ENCODE measurements at regions not wholly inside any gene's neighbourhood (a gene's known extent, or its start where the extent isn't known, plus 50 kb on each side); places are given as distances from the start of the nearest gene placed in this dataset.

- TF ChIP-seq SMC3 (conservative IDR thresholded peaks at IDR 0.05; ENCODE audit: poor library complexity) (no peak), CTCF (IDR thresholded peaks at IDR 0.05; ENCODE audit: poor library complexity, severe bottlenecking) (no peak), TAF1 (IDR thresholded peaks at IDR 0.05; ENCODE audit: low read depth) (no peak), MXI1 (conservative IDR thresholded peaks at IDR 0.05; ENCODE audit: poor library complexity, severe bottlenecking) (no peak), POLR2AphosphoS5 (IDR thresholded peaks at IDR 0.05) (no peak), REST (IDR thresholded peaks at IDR 0.05; ENCODE audit: borderline replicate concordance) (no peak), EP300 (conservative IDR thresholded peaks at IDR 0.05; ENCODE audit: poor library complexity, severe bottlenecking) (no peak), RAD21 (conservative IDR thresholded peaks at IDR 0.05) (no peak), EZH2 (IDR thresholded peaks at IDR 0.05; ENCODE audit: borderline replicate concordance, insufficient read depth, low read length, poor library complexity, severe bottlenecking) (no peak)
- no peaks in the 10 kb centered on the region for H3K27me3 ChIP-seq (ENCODE audit: insufficient read depth, low read depth, low read length)
These were observed 726.8 kb downstream of the VRK1 start for GRCh38 chr14:97523936-97524335.

GRCh38 chr14:97524589-97525319 is 727.6 kb downstream of the VRK1 start:
- TF ChIP-seq EP300 (conservative IDR thresholded peaks at IDR 0.05; ENCODE audit: poor library complexity, severe bottlenecking) (no peak), EZH2 (IDR thresholded peaks at IDR 0.05; ENCODE audit: borderline replicate concordance, insufficient read depth, low read length, poor library complexity, severe bottlenecking) (no peak), TAF1 (IDR thresholded peaks at IDR 0.05; ENCODE audit: low read depth) (no peak), RAD21 (conservative IDR thresholded peaks at IDR 0.05) (no peak), CTCF (IDR thresholded peaks at IDR 0.05; ENCODE audit: poor library complexity, severe bottlenecking) (no peak), POLR2AphosphoS5 (IDR thresholded peaks at IDR 0.05) (no peak), SMC3 (conservative IDR thresholded peaks at IDR 0.05; ENCODE audit: poor library complexity) (no peak), MXI1 (conservative IDR thresholded peaks at IDR 0.05; ENCODE audit: poor library complexity, severe bottlenecking) (no peak)
- no peaks in the 10 kb centered on the region for H3K9me2 ChIP-seq (ENCODE audit: insufficient read depth, low read length)
- no peak overlapping the region for H3K9ac ChIP-seq (ENCODE audit: low read length)
- no peaks in the 10 kb centered on the region for H3K36me3 ChIP-seq (ENCODE audit: insufficient read depth, low read length)
- H2AFZ ChIP-seq (ENCODE audit: low read depth, low read length) = no peak overlapping the region
- H3K9me3 ChIP-seq (ENCODE audit: low read length) = no peaks in the 10 kb centered on the region
- no peak overlapping the region for H3K27ac ChIP-seq (ENCODE audit: low read length)
- H3K4me3 ChIP-seq (ENCODE audit: low read length) = no peak overlapping the region
- H4K20me1 ChIP-seq (ENCODE audit: insufficient read depth) = no peaks in the 10 kb centered on the region
- no peaks in the 10 kb centered on the region for H3K79me2 ChIP-seq (replicated peaks; ENCODE audit: insufficient read depth, low read length)
- H3F3A ChIP-seq (ENCODE audit: insufficient read depth, low read length, poor library complexity, severe bottlenecking) = no peaks in the 10 kb centered on the region
- H3K27me3 ChIP-seq (ENCODE audit: insufficient read depth, low read depth, low read length) = no peaks in the 10 kb centered on the region
- H3K4me2 ChIP-seq (ENCODE audit: low read length) = no peak overlapping the region

More at GRCh38 chr14:97523936-97524335, 726.8 kb downstream of the VRK1 start:
- no peaks in the 10 kb centered on the region for H4K20me1 ChIP-seq (ENCODE audit: insufficient read depth)
- no peak overlapping the region for H3K27ac ChIP-seq (ENCODE audit: low read length)
- H3K9me2 ChIP-seq (ENCODE audit: insufficient read depth, low read length) = no peaks in the 10 kb centered on the region
- no peak overlapping the region for H3K4me2 ChIP-seq (ENCODE audit: low read length)
- no peak overlapping the region for H2AFZ ChIP-seq (ENCODE audit: low read depth, low read length)
- H3K79me2 ChIP-seq (replicated peaks; ENCODE audit: insufficient read depth, low read length) = no peaks in the 10 kb centered on the region
- no peaks in the 10 kb centered on the region for H3K9me3 ChIP-seq (ENCODE audit: low read length)
- H3F3A ChIP-seq (ENCODE audit: insufficient read depth, low read length, poor library complexity, severe bottlenecking) = no peaks in the 10 kb centered on the region
- H3K36me3 ChIP-seq (ENCODE audit: insufficient read depth, low read length) = no peaks in the 10 kb centered on the region
- H3K4me3 ChIP-seq (ENCODE audit: low read length) = no peak overlapping the region
- no peak overlapping the region for H3K9ac ChIP-seq (ENCODE audit: low read length)

Measured in neural cell (in vitro differentiated cells).